Stimulated activated memory B cell treated with anti-CD40 and anti-IgM and Interleukin-4, amounts not matched to agents 10 μg/mL and 1 μg/mL and 100 μg/mL, for 72 hours (primary cell): ENCODE measurements at regions not wholly inside any gene's neighbourhood (a gene's known extent, or its start where the extent isn't known, plus 50 kb on each side); places are given as distances from the start of the nearest gene placed in this dataset.

Source experiments
- ATAC-seq: fragments of 150-1000 bp; cut with Tn5 transposase; 2 replicates; pipeline ENCODE4 v1.10.0; 2021
- H3K27ac Mint-ChIP-seq: one replicate; pipeline ENCODE4 v1.8.0; 2022; ENCODE audit warnings: mild to moderate bottlenecking, mixed read lengths
- H3K27me3 Mint-ChIP-seq: one replicate; pipeline ENCODE4 v1.8.0; 2022; ENCODE audit warnings: mixed read lengths
- H3K36me3 Mint-ChIP-seq: one replicate; pipeline ENCODE4 v1.8.0; 2022; ENCODE audit warnings: mixed read lengths
- H3K4me1 Mint-ChIP-seq: one replicate; pipeline ENCODE4 v1.8.0; 2022; ENCODE audit warnings: mixed read lengths
- H3K4me3 Mint-ChIP-seq: one replicate; pipeline ENCODE4 v1.8.0; 2022; ENCODE audit warnings: mild to moderate bottlenecking, moderate library complexity, mixed read lengths
- H3K9me3 Mint-ChIP-seq: one replicate; pipeline ENCODE4 v1.8.0; 2022; ENCODE audit warnings: mixed read lengths

DNA sequence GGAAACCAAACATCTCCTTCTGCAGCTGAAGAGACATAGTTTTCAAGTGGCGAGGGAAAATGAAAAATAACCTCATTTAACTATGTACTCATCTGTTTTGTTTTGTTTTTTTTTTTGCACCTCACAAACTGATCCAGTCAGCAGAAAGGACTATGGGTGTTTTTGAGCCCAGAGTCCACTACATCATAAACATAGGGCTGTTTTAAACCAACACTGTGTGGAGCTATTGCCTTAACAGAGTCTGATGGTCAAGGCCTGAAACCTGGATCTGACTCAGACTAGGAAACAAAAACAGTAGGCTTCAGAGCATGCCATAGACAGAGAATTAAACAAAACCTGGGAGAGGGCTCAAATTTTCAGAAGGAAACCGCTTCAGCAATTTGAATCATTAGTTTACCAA is 99.3 kb upstream of the FSHB start:
- no peaks in the 10 kb centered on the region for H3K36me3 Mint-ChIP-seq
- H3K9me3 Mint-ChIP-seq: no peaks in the 10 kb centered on the region
- no peak for ATAC-seq
- no peak overlapping the region for H3K4me3 Mint-ChIP-seq
- H3K27me3 Mint-ChIP-seq: no peaks in the 10 kb centered on the region
- H3K27ac Mint-ChIP-seq: no peak overlapping the region
- no peaks in the 10 kb centered on the region for H3K4me1 Mint-ChIP-seq

DNA sequence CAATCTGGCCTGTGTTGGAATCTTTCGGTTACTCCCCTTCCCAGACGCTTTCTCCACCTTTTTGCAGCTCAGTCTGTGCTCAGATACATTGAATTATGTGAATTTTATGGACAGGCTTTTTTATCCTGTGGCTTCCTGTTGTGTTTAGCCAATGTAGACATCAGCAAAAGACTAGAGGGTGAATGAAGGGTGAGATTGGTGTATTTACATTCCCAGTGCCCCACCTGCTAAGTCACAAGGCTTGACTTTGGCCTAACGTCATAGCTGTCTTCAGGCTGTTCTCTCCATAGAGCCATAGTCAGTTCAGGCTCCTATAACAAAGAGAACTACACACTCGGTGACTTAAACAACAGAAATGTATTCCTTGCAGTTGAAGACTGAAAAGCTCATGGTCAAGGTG is 97.5 kb upstream of the FSHB start:
- no peaks in the 10 kb centered on the region for H3K36me3 Mint-ChIP-seq
- no peaks in the 10 kb centered on the region for H3K9me3 Mint-ChIP-seq
- no peaks in the 10 kb centered on the region for H3K4me1 Mint-ChIP-seq
- no peak for ATAC-seq
- no peaks in the 10 kb centered on the region for H3K27me3 Mint-ChIP-seq
- H3K27ac Mint-ChIP-seq: no peak overlapping the region
- no peak overlapping the region for H3K4me3 Mint-ChIP-seq

DNA sequence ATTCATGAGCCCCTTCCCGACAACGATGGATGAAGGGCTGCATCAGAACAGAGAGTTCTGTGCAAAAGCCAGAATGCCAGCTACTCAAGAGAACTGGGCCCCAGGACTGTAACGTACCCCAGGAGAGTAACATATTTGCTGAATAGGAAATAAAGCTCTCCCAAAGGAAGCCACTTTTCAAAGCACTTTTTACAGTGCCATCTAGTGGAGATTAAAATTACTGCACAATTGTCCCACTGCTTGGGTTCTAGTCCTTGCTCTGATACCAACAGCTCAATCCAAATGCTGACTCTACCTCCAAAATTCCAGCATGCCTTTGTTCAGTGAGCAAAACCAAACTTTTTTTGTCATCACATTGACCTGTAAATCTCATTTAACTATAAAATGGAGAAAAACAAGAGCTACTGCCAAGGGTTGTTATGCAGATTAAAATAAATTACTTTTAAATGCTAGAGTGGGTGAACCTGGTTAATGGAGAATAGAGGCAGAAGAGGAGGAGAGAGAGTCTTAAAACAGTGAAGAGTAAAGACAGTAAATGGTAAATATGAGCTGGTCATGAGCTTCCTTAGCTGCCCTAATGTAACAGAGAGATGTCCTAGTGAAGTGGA is 87.6 kb upstream of the FSHB start:
- H3K27ac Mint-ChIP-seq: no peak overlapping the region
- ATAC-seq: no peak
- no peaks in the 10 kb centered on the region for H3K36me3 Mint-ChIP-seq
- no peaks in the 10 kb centered on the region for H3K4me1 Mint-ChIP-seq
- no peaks in the 10 kb centered on the region for H3K9me3 Mint-ChIP-seq
- H3K27me3 Mint-ChIP-seq: peaks cover 9% of the 10 kb centered on the region
- no peak overlapping the region for H3K4me3 Mint-ChIP-seq

DNA sequence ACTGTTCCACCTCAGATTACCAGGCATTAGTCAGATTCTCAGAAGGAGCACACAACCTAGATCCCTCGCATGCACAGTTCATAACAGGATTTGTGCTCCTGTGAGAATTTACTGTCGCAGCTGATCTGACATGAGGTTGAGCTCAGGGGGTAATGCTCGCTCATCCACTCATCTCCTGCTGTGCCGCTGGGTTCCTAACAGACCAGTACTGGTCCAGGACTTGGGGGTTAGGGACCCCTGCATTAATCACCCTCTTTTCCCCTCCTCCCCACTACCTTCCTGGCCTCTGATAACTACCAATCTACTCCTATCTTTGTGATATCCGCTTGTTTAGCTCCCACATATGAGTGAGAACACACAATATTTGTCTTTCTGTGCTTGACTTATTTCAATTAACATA is 83.5 kb upstream of the FSHB start:
- Mint-ChIP-seq H3K36me3 (no peaks in the 10 kb centered on the region), H3K9me3 (no peaks in the 10 kb centered on the region), H3K27ac (no peak overlapping the region), H3K27me3 (peaks cover 12% of the 10 kb centered on the region), H3K4me1 (no peaks in the 10 kb centered on the region), H3K4me3 (no peak overlapping the region)
- no peak for ATAC-seq

DNA sequence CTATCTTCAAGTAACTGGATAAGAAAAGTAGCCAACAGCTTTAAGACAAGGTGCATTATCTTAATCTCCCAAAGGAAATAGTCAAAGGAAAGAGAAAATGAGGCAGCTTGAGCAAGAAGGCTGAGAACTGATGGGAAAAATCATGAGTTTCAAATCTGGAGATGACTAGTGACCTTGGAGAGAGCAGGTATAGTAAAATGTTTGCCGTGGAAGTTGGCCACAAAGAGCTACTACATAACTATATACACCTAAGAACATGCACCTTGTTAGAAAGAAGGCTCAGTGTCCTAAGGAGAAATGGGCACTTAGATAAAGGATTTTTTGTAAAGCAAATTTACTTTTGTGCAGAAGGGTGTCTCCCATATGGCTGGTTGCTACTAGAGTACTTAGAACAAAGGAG is 80.8 kb upstream of the FSHB start:
- Mint-ChIP-seq H3K27me3 (peaks cover 26% of the 10 kb centered on the region), H3K36me3 (no peaks in the 10 kb centered on the region), H3K27ac (no peak overlapping the region), H3K9me3 (no peaks in the 10 kb centered on the region), H3K4me1 (no peaks in the 10 kb centered on the region), H3K4me3 (no peak overlapping the region)
- no peak for ATAC-seq

DNA sequence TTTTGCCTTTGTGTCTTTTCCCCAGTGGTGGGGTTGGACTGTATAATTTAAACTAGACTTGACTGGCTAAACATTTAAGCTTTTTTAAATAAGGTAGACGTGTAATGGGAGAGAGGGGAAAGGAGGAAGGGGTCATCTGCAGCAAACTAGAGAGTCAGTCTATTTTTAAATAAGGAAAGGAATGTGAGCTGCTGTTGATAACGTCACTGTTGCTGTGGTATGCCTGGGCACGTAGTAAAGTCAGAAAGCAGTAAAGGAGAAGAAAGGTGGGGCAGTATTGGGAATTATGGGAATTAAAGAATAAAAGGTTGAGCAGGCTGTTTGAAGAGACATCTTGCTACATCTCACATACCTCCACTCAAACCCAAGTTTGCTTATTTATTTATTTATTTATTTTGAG is 80.4 kb upstream of the FSHB start:
- no peaks in the 10 kb centered on the region for H3K9me3 Mint-ChIP-seq
- no peaks in the 10 kb centered on the region for H3K4me1 Mint-ChIP-seq
- peaks cover 26% of the 10 kb centered on the region for H3K27me3 Mint-ChIP-seq
- H3K36me3 Mint-ChIP-seq: no peaks in the 10 kb centered on the region
- no peak overlapping the region for H3K4me3 Mint-ChIP-seq
- ATAC-seq: no peak
- no peak overlapping the region for H3K27ac Mint-ChIP-seq

DNA sequence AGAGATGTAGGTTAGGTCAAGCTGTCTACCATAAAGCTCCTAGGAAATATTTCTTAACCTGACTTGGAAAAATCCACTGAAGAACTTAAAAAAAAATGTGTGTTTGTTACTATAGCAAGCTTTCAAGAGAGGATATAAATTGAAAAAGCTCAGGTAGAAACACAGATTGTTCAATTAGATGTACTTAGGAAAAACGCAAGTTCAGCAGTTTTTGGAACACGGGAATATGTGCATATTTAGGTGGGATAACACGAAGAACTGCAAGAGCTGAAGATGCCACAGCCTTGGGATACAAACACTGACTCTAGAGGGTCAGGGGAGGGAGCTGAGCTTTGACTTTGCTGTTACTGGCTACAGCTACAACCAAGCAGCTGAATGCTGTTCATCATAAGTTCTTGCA is 77.8 kb upstream of the FSHB start:
- Mint-ChIP-seq H3K36me3 (no peaks in the 10 kb centered on the region), H3K9me3 (no peaks in the 10 kb centered on the region), H3K27ac (no peak overlapping the region), H3K4me3 (no peak overlapping the region), H3K4me1 (no peaks in the 10 kb centered on the region), H3K27me3 (peaks cover 38% of the 10 kb centered on the region)
- no peak for ATAC-seq

DNA sequence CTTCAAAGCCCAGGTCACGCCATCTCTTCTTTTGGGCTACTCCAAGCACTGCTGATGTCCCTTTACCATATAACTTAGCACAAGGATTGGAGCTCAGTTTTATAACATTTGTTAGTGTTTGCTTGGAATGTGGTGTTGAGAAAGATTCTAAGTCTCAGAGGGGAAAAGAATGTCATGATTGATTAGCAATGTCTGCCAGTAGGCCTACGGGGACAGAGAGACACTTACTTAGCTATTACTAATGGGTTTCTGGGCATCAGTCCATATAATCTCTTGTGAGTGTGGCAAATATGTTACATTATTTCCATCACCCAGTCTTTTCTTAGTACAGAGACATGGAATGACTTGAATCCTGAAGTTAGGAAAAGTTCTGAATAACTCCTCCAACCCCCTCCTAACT is 75.4 kb upstream of the FSHB start:
- Mint-ChIP-seq H3K4me3 (no peak overlapping the region), H3K4me1 (no peaks in the 10 kb centered on the region), H3K36me3 (no peaks in the 10 kb centered on the region), H3K27me3 (peaks cover 55% of the 10 kb centered on the region), H3K9me3 (no peaks in the 10 kb centered on the region), H3K27ac (no peak overlapping the region)
- no peak for ATAC-seq

DNA sequence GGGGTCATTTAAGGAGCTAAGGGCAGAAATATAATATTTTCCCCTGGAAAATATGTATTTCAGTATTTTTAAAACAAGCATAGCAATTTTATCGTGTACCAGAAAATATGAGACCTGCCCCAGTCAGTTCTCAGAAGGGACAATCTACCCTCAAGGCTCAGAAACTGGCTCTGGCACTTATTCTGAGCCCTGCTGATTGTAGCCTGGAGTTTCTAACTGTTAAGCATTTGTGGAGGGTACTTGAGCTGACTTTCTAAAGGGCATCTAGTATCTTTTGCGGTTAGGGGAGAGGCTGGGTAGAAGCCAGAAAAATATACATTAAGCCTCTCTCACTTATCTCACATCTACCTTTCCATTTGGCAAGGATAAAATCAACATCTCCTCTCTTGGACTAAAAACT is 71.3 kb upstream of the FSHB start:
- Mint-ChIP-seq H3K4me3 (no peak overlapping the region), H3K27ac (no peak overlapping the region), H3K4me1 (no peaks in the 10 kb centered on the region), H3K9me3 (no peaks in the 10 kb centered on the region), H3K27me3 (peaks cover 38% of the 10 kb centered on the region), H3K36me3 (no peaks in the 10 kb centered on the region)
- ATAC-seq: no peak

DNA sequence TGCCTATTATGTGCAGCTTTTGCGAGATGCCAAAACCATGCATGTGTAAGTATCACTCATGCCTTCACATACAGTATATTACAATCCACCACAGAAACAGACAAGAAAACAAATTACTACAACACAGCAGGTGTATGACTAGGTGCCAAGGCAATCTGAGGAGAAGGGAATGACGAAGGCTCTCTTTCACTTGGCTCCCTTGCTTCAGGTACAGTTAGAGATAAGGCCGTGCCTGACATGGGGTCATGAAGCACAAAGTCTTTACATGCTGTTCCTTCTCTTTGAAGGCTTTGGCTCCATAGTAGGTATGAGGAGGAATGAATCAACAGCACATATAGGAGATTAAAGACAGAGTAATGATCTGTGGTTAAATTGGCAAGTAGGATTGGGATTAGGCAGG is 65.2 kb upstream of the FSHB start:
- no peak overlapping the region for H3K4me3 Mint-ChIP-seq

DNA sequence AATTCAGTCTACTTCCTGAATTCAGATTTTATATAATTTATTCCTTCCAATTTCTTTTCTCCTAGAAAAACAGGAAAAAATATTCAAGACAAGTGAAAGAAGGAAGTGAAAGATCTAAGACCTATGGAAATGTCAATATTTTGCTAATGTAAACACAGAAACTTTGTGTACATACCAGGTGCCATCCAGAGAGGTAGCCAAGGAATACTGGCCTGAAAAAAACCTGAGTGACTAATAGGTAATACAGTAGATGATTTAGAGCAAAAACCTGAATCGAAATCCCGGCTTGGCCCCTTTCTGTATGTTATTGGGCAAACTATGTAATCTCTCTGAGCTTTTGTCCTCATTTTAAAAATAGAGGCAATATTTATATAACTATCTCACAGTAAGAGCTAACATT is 59.2 kb upstream of the FSHB start:
- Mint-ChIP-seq H3K4me3 (no peak overlapping the region), H3K27ac (no peak overlapping the region), H3K36me3 (no peaks in the 10 kb centered on the region), H3K4me1 (no peaks in the 10 kb centered on the region), H3K9me3 (peaks cover under 1% of the 10 kb centered on the region), H3K27me3 (no peaks in the 10 kb centered on the region)
- no peak for ATAC-seq

More for the DNA sequence above, 65.2 kb upstream of the FSHB start:
- no peak overlapping the region for H3K27ac Mint-ChIP-seq
- no peaks in the 10 kb centered on the region for H3K9me3 Mint-ChIP-seq
- no peaks in the 10 kb centered on the region for H3K36me3 Mint-ChIP-seq
- H3K27me3 Mint-ChIP-seq: peaks cover under 1% of the 10 kb centered on the region
- H3K4me1 Mint-ChIP-seq: no peaks in the 10 kb centered on the region
- no peak for ATAC-seq

DNA sequence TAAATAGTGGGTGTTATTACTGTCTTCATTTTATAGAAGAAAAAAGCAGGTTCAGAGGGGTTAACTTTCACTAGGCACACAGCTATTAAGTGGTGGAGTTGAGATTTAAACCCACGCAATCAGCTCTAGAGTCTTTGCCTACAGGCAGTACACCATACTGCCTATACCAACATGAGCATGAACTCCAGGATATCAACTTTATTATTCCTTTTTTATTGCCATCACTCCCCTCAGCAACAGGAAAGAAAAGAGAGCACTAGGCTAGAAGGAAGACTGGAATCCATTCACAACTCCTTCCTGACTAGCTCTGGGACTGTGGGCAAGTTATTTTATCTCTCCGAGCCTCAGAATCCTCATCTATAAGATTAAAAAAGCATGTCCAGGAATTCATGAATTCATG is 58.7 kb upstream of the FSHB start:
- no peak for ATAC-seq
- H3K9me3 Mint-ChIP-seq: peaks cover 4% of the 10 kb centered on the region
- no peaks in the 10 kb centered on the region for H3K27me3 Mint-ChIP-seq
- no peak overlapping the region for H3K4me3 Mint-ChIP-seq
- no peaks in the 10 kb centered on the region for H3K4me1 Mint-ChIP-seq
- no peaks in the 10 kb centered on the region for H3K36me3 Mint-ChIP-seq
- H3K27ac Mint-ChIP-seq: no peak overlapping the region

DNA sequence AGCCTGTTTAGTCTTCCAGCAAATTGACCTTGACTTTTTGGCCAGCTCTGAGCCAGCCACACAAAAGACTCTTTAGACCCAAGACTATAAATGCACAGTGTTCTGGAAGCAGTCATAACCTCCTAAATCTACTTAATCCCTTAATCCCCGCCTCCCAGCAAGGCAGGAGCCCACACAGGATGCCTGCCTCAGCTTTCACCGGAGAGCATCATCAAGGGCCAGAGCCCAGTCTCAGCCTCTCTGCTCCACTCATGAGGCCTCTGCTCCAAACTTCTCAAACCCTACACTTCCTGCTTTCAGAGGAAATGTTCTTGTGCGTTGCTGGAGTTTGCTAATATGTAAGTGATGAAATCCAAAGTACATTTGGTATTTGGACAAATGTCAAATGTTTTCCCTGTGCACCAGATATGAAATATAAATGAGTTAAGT is 57.9 kb upstream of the FSHB start:
- H3K27me3 Mint-ChIP-seq: no peaks in the 10 kb centered on the region
- no peaks in the 10 kb centered on the region for H3K36me3 Mint-ChIP-seq
- H3K9me3 Mint-ChIP-seq: peaks cover 10% of the 10 kb centered on the region
- H3K4me3 Mint-ChIP-seq: no peak overlapping the region
- H3K27ac Mint-ChIP-seq: no peak overlapping the region
- ATAC-seq: no peak
- H3K4me1 Mint-ChIP-seq: no peaks in the 10 kb centered on the region

DNA sequence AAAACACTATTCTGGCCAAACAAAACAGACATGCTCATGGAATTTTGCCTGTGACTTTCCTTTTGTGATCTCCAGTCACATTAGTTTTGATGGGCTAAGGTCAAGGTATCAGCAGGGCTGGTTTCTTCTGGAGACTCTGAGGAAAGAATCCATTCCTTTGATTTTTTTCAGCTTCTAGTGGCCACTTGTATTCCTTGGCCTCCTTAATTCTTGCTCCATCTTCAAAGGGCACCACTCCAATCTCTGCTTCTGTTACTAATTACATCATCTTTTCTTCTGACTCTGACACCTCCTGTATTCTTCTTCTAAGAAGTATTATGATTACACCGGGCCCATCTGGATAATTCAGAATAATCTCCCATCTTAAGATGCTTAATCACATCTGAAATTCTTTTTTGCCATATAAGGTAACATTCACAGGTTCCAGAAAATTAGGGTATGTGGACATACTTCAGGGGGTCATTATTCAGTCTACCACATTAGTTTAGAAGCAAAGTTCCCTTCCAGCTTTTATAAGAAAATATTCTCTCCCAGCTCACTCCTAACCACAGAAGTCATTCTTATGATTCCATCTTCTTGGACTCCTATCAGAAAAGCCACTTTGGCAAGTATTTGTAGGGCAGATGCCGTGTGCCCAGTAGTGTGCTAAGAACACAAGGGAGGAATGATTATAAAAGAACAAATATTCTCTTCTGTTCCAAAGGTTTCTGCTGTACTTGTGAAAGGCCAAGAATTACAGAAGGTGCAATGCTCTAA is 56.4 kb upstream of the FSHB start:
- no peaks in the 10 kb centered on the region for H3K27me3 Mint-ChIP-seq
- no peak overlapping the region for H3K27ac Mint-ChIP-seq
- no peak overlapping the region for H3K4me3 Mint-ChIP-seq
- no peaks in the 10 kb centered on the region for H3K36me3 Mint-ChIP-seq
- peaks cover 10% of the 10 kb centered on the region for H3K9me3 Mint-ChIP-seq
- ATAC-seq: no peak
- no peaks in the 10 kb centered on the region for H3K4me1 Mint-ChIP-seq
